ENCODE measurements at regions not wholly inside any gene's neighbourhood (a gene's known extent, or its start where the extent isn't known, plus 50 kb on each side); places are given as distances from the start of the nearest gene placed in this dataset.

- DNase-seq: no peak
Observed at GRCh38 chr18:49656073-49656692, 94.3 kb downstream of the LIPG start.

GRCh38 chr18:49655266-49656072 lies 93.6 kb downstream of the LIPG start:
- no peak for DNase-seq

GRCh38 chr18:49654347-49654746 lies 92.5 kb downstream of the LIPG start:
- DNase-seq: no peak

- no peak for DNase-seq
Observed at GRCh38 chr18:49652881-49653724, 91.2 kb downstream of the LIPG start.

GRCh38 chr18:49651033-49651432 lies 89.2 kb downstream of the LIPG start:
- DNase-seq: no peak

- no peak for DNase-seq
Observed at GRCh38 chr18:49650426-49650891, 88.6 kb downstream of the LIPG start.

- no peak for DNase-seq
Observed at GRCh38 chr18:49648811-49649210, 87.0 kb downstream of the LIPG start.
